GM12878 (cell line): ENCODE measurements at regions not wholly inside any gene's neighbourhood (a gene's known extent, or its start where the extent isn't known, plus 50 kb on each side); places are given as distances from the start of the nearest gene placed in this dataset.

ENCODE experiments used
- ATAC-seq: fragments of 200-7000 bp; cut with Tn5 transposase; 3 replicates; pipeline ENCODE4 v1.9.1; 2020; ENCODE audit warnings: mild to moderate bottlenecking, moderate library complexity
- BruUV-seq: library from RNA; stranded (reverse); fragments of 400-500 nt; replicated peaks from 2 replicates; lab custom pipeline; 2021; lab: Mats Ljungman, UMichigan
- CTCF ChIA-PET: fragments of 300-600 bp; sonication (Branson Sonifier 250); formaldehyde crosslinking; extraction: SDS; loops from one replicate; lab custom pipeline; 2021; ENCODE audit warnings: inconsistent platforms; lab: Yijun Ruan, JAX
- POLR2A ChIA-PET: fragments of 350-600 bp; formaldehyde crosslinking; extraction: SDS; loops from one replicate; lab custom pipeline; 2021; ENCODE audit warnings: inconsistent platforms; lab: Charles Lee
- RAD21 ChIA-PET: fragments of 300-600 bp; sonication (Branson Sonifier 250); formaldehyde crosslinking; loops from one replicate; lab custom pipeline; 2023; ENCODE audit warnings: antibody characterized with exemption; ENCODE audit not compliant: unreplicated experiment; lab: Charles Lee
- SMC1A ChIA-PET: fragments of 300-600 bp; sonication (Branson Sonifier 250); formaldehyde crosslinking; loops from one replicate; lab custom pipeline; 2023; ENCODE audit not compliant: unreplicated experiment, uncharacterized antibody; lab: Charles Lee
- DNase-seq: peaks from one replicate; pipeline ENCODE4 v3.0.0-alpha.2; 2011; ENCODE audit warnings: low read depth, low spot score
- FAIRE-seq: peaks from 3 replicates; lab custom pipeline; 2011; peaks lifted over from hg19 to GRCh38; lab: Jason Lieb, UNC
- H2AFZ ChIP-seq: 2 replicates; pipeline ENCODE4 v1.6.0; 2011; ENCODE audit warnings: low read depth, low read length, control low read depth; ENCODE audit not compliant: control insufficient read depth
- H3K27ac ChIP-seq: 2 replicates; pipeline ENCODE4 v1.5.1; 2011; ENCODE audit warnings: control low read depth; ENCODE audit not compliant: control insufficient read depth, insufficient read depth
- H3K27me3 ChIP-seq, 2 experiments: replicated peaks in 1 of 2; 2 replicates each; pipeline versions ENCODE4 v1.6.0 to v1.6.1; 2011; ENCODE audit warnings: low read length in 1 of 2; ENCODE audit not compliant: control insufficient read depth in 2 of 2, insufficient read depth in 2 of 2
- H3K36me3 ChIP-seq, 2 experiments: 2 replicates each; pipeline ENCODE4 v1.5.1; 2011; ENCODE audit warnings: low read length in 1 of 2; ENCODE audit not compliant: control insufficient read depth in 2 of 2, insufficient read depth in 2 of 2
- H3K4me1 ChIP-seq: 2 replicates; pipeline ENCODE4 v1.6.1; 2011; ENCODE audit warnings: mild to moderate bottlenecking, low read length, moderate library complexity, mixed read lengths; ENCODE audit not compliant: control insufficient read depth, insufficient read depth
- H3K4me2 ChIP-seq: 2 replicates; pipeline ENCODE4 v1.6.0; 2011; ENCODE audit warnings: control low read depth; ENCODE audit not compliant: control insufficient read depth, insufficient read depth
- H3K4me3 ChIP-seq: fragments of 200-600 bp; sonication (generic); 2 replicates; pipeline ENCODE4 v1.5.1; 2016
- H3K79me2 ChIP-seq: 2 replicates; pipeline ENCODE4 v1.6.0; 2011; ENCODE audit warnings: low read length; ENCODE audit not compliant: control insufficient read depth, insufficient read depth
- H3K9ac ChIP-seq: 2 replicates; pipeline ENCODE4 v1.8.0; 2011; ENCODE audit warnings: low read length, control low read depth, mixed read lengths; ENCODE audit not compliant: control insufficient read depth, insufficient read depth
- H3K9me3 ChIP-seq: replicated peaks from 3 replicates; pipeline ENCODE4 v1.5.1; 2011; ENCODE audit warnings: mild to moderate bottlenecking, low read length; ENCODE audit not compliant: control insufficient read depth, insufficient read depth
- H4K20me1 ChIP-seq: 2 replicates; pipeline ENCODE4 v1.6.0; 2011; ENCODE audit not compliant: control insufficient read depth, insufficient read depth
- ATF7 ChIP-seq: fragments of 450-650 bp; IDR thresholded peaks from 2 replicates; pipeline ENCODE4 v1.6.1; 2016; ENCODE audit warnings: low read depth, mild to moderate bottlenecking
- CEBPB ChIP-seq, 2 experiments: fragments of 150-350 bp in 1 of 2; IDR thresholded peaks; 2 replicates each; pipeline ENCODE4 v1.6.1; 2012 to 2014; ENCODE audit warnings: low read depth in 2 of 2, low read length in 2 of 2, borderline replicate concordance in 1 of 2, inconsistent platforms in 1 of 2
- CHD2 ChIP-seq: IDR thresholded peaks from 2 replicates; pipeline ENCODE4 v1.6.1; 2011; ENCODE audit warnings: low read depth, low read length, improper control_type of control experiment, borderline replicate concordance
- ELK1 ChIP-seq: IDR thresholded peaks from 2 replicates; pipeline ENCODE4 v1.6.1; 2012; ENCODE audit warnings: low read depth, low read length, improper control_type of control experiment
- FOS ChIP-seq: IDR thresholded peaks from 3 replicates; pipeline ENCODE4 v1.6.1; 2011; ENCODE audit warnings: borderline replicate concordance; ENCODE audit not compliant: insufficient read length; ENCODE audit errors: extremely low read depth
- HDAC2 ChIP-seq: fragments of 200-600 bp; sonication (generic); IDR thresholded peaks from 2 replicates; pipeline ENCODE4 v1.6.1; 2017
- IRF4 ChIP-seq: IDR thresholded peaks from 2 replicates; pipeline ENCODE4 v1.6.1; 2011; ENCODE audit warnings: low read depth, low read length
- JUNB ChIP-seq: IDR thresholded peaks from 2 replicates; pipeline ENCODE4 v1.6.1; 2016; ENCODE audit warnings: antibody characterized with exemption, mild to moderate bottlenecking
- MAX ChIP-seq: IDR thresholded peaks from 2 replicates; pipeline ENCODE4 v1.6.1; 2012; ENCODE audit warnings: low read depth, low read length, improper control_type of control experiment
- NFIC ChIP-seq: IDR thresholded peaks from 2 replicates; pipeline ENCODE4 v1.6.1; 2012; ENCODE audit warnings: low read depth, mild to moderate bottlenecking, inconsistent platforms, low read length, moderate library complexity
- NFXL1 ChIP-seq: fragments of 450-650 bp; IDR thresholded peaks from 2 replicates; pipeline ENCODE4 v1.6.1; 2017; ENCODE audit warnings: antibody characterized with exemption, mild to moderate bottlenecking, borderline replicate concordance
- POU2F2 ChIP-seq: IDR thresholded peaks from 3 replicates; pipeline ENCODE4 v1.6.1; 2011; ENCODE audit warnings: low read depth, mild to moderate bottlenecking, low read length, borderline replicate concordance
- REST ChIP-seq: IDR thresholded peaks from 2 replicates; pipeline ENCODE4 v1.6.1; 2012; ENCODE audit warnings: mild to moderate bottlenecking, low read depth, low read length
- RUNX3 ChIP-seq: IDR thresholded peaks from 2 replicates; pipeline ENCODE4 v1.6.1; 2012; ENCODE audit warnings: low read length, inconsistent platforms
- SMAD1 ChIP-seq: fragments of 450-650 bp; IDR thresholded peaks from 2 replicates; pipeline ENCODE4 v1.6.1; 2018; ENCODE audit warnings: mild to moderate bottlenecking, low read depth; ENCODE audit not compliant: partially characterized antibody
- SMAD5 ChIP-seq: IDR thresholded peaks from 2 replicates; pipeline ENCODE4 v1.6.1; 2016; ENCODE audit warnings: antibody characterized with exemption, low read depth
- SPI1 ChIP-seq: IDR thresholded peaks from 2 replicates; pipeline ENCODE4 v1.6.1; 2011; ENCODE audit warnings: low read depth, mild to moderate bottlenecking, low read length, moderate library complexity, borderline replicate concordance; ENCODE audit not compliant: insufficient read depth
- ZNF622 ChIP-seq: fragments of 450-650 bp; IDR thresholded peaks from 2 replicates; pipeline ENCODE4 v1.6.1; 2017; ENCODE audit warnings: mild to moderate bottlenecking, inconsistent platforms
- in situ Hi-C: fragments of 300-500 bp; cut with MboI; formaldehyde crosslinking; loops from 9 replicates; pipeline ENCODE4 v1.14.3; 2018; ENCODE audit warnings: mixed read lengths
- intact Hi-C: fragments of 100-400 bp; cut with micrococcal nuclease; formaldehyde crosslinking; loops from one replicate; pipeline ENCODE4 v1.14.2; 2022; ENCODE audit not compliant: unreplicated experiment

GRCh38 chr10:83553366-83553765 is 585.9 kb upstream of the GHITM start (continued):
- TF ChIP-seq REST = no peak
- TF ChIP-seq MAX = no peak
- no peak for TF ChIP-seq FOS
- no peak for TF ChIP-seq SMAD1
- TF ChIP-seq CEBPB (IDR thresholded peaks at IDR 0.05; ENCODE audit: borderline replicate concordance in 1 of 2, low read depth in 2 of 2, low read length in 2 of 2) = no peak
- no peak for TF ChIP-seq SPI1
- no peak for TF ChIP-seq IRF4

- CTCF ChIA-PET = no interaction called here
- in situ Hi-C loops (no loop called here), intact Hi-C loops (no loop called here)
- DNase-seq (peak; percentile 23), ATAC-seq (peak; percentile 93), FAIRE-seq (no peak)
- no peak overlapping the region for H3K4me3 ChIP-seq
- no peak overlapping the region for H2AFZ ChIP-seq
- peaks cover 8% of the 10 kb centered on the region; the same call in 2 of the 3 replicates for H3K9me3 ChIP-seq
- no peak overlapping the region for H3K4me2 ChIP-seq
- no peak overlapping the region for H3K9ac ChIP-seq
- no peaks in the 10 kb centered on the region for H4K20me1 ChIP-seq
- no peaks in the 10 kb centered on the region for H3K27me3 ChIP-seq
- H3K27ac ChIP-seq = no peak overlapping the region
- H3K4me1 ChIP-seq = no peaks in the 10 kb centered on the region
- POLR2A ChIA-PET = no interaction called here
- SMC1A ChIA-PET = interaction anchor here (1.0 kb wide), 1 partner anchor 1010 kb away, joined by 3 read pairs; no protein-coding TSS in a partner anchor
- no TSS peak for BruUV-seq
- H3K36me3 ChIP-seq = no peaks in the 10 kb centered on the region
- RAD21 ChIA-PET = no interaction called here
- no peaks in the 10 kb centered on the region for H3K79me2 ChIP-seq
- peak; percentile 13; the same call in 1 of the 2 replicates for TF ChIP-seq JUNB
- 0 out of 2 replicates have a peak, but pooled peaks have one; percentile 30 for TF ChIP-seq NFIC
- TF ChIP-seq SMAD5 = no peak
- no peak for TF ChIP-seq NFXL1
- peak; percentile 62; the same call in 1 of the 3 replicates for TF ChIP-seq POU2F2
- TF ChIP-seq ZNF622 = no peak
- no peak for TF ChIP-seq MAX
- TF ChIP-seq RUNX3 = peak; percentile 26; the same call in 1 of the 2 replicates
- TF ChIP-seq ATF7 = peak; percentile 44; the same call in 1 of the 2 replicates
- no peak for TF ChIP-seq ELK1
- TF ChIP-seq CHD2 = no peak
- TF ChIP-seq HDAC2 = no peak
Observed at GRCh38 chr10:83555264-83555663, 584.0 kb upstream of the GHITM start.
